M059J (cell line): ENCODE measurements at regions not wholly inside any gene's neighbourhood (a gene's known extent, or its start where the extent isn't known, plus 50 kb on each side); places are given as distances from the start of the nearest gene placed in this dataset.

Source experiments
- DNase-seq: peaks from one replicate; pipeline ENCODE4 v3.0.0-alpha.2; 2012; ENCODE audit warnings: low read depth

DNA sequence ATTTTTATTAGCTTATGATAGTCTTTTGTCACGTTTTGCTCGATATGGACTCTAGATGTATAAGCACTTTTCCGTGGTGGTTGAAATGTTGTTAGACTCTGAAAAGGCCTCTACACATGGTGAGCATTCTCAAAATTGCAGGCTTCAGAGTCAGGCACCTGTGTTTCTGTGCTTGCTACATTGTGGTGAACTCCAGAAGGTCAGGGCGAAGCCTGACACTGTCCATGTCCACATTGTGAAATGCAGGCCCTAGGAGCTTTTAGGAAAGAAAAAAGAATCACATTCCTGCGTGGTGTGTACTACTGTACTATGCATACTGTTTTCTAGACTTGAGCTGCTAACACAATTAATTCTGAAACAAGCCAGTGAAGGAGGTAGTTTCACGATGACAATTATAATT, 86.3 kb downstream of the HS3ST1 start:
- DNase-seq, result no peak

- no peak for DNase-seq
Measured at GRCh38 chr4:11341337-11342043, 87.2 kb downstream of the HS3ST1 start.

DNA sequence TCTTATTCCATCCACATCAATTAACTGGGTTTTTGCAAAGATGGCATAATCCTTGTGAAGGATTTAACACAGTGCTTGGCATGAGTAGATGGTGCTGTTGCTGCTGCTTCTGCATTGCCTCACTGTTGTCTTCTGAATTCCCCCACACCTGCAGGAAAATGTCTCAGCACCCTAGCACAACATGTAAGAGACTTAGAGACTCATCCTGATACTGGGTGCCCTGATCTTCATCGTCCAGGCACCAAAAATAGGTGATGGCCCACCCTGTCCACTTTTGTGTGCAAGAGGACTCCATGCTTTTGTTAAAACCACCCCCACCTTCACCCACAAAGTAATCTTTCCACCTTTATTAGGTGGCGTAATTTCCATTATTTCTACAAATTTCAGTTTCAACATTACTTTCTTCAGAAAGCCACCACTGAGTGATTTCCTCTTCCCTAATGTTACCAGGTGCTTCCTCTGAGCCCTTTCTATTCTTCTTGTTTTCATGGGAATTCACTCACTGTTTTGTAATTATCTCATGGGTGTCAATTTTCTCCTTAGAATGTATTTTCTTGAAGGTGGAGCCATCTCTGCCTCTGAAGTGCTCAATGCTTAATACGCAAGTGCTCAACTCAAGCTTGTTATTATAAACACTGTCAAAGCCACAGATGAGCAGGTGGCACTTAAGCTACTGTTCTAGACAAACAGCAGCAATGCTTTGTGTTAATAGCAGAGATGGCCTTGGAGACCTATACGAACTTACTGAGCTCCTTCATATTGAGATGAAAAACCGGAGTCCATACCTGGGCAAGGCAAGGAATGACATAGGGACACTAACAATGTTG, 89.5 kb downstream of the HS3ST1 start:
- no peak for DNase-seq

GRCh38 chr4:11337287-11337686, 91.4 kb downstream of the HS3ST1 start:
- DNase-seq, result no peak

DNA sequence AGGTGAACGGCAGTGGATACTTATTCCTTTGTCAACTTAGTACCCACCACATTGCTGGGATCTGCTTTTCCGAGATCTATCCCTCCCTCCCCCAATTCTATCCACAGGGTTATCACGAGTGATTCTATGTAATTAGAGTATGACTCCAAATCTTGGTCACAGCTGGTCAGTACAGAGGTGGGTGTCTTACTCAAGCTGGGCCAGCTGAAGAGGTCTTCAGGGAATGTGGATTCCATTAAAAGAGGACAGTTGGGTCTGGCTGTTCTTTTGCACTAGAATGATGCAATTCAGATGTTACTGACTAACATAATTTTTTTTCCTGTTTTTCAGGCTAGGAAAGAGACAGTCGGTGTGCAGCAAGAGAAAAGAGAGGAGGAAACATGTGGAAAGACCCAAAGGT, 92.3 kb downstream of the HS3ST1 start:
- DNase-seq, result no peak

DNA sequence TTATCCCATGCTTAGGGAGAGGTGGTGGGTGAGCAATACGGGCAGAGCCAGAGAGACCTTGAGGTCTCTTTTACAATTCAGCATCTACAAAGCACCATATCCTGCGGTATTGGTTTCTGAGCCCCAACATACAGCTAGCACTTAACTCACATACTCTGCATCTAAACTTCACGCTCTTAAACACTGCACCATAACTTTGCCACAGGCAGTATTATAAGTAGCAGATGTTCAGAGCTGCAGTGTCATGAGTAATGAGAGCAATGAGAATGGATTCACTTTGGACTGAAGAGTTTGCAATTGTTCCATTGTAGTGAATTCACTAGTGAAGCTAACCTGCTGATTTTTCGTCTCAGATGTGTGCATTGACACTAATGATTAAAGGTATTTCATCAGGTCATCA, 93.8 kb downstream of the HS3ST1 start:
- DNase-seq, result no peak

DNA sequence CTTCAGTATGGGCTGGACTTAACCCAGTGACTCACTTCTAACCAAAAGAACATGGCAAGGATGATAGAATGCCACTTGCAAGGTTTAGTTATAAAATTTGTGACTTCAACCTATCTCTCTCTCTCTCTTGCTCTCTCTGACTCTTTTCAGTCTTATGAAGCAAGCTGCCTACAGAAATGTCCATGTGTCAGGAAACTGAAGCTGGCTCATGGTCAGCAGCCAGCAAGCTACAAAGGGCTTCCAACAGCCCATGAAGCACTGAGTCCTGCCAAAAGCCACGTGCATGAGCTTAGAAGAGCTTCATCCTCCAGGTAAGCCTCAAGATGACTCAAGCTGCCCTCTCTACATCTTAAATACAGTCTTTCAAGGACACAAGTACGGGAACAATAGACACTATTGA, 100.3 kb downstream of the HS3ST1 start:
- no peak for DNase-seq

DNA sequence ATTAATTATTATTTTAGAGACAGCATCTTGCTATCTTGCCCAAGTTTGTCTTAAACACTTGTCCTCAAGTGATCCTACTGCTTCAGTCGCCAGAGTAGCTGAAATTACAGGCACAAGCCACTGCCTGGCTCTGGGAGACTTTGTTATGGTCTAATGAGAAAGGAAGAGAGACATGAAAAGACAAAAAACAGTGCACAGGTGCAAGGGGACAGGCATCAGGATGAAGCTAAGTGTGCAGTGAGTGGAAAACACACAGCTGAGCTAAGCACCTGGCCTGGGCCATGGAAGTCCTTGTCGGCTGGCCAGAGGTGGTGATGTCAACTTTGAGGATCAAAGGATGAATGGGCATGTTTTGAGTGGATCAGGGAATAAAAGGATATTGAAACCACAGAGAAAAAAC, 102.7 kb downstream of the HS3ST1 start:
- no peak for DNase-seq

GRCh38 chr4:11323771-11324170, 104.9 kb downstream of the HS3ST1 start:
- DNase-seq, result no peak

GRCh38 chr4:11313157-11313943, 115.3 kb downstream of the HS3ST1 start:
- DNase-seq, result peak; percentile 9

- peak; percentile 21 for DNase-seq
Measured at GRCh38 chr4:11312389-11312788, 116.3 kb downstream of the HS3ST1 start.

GRCh38 chr4:11301075-11301660, 127.5 kb downstream of the HS3ST1 start:
- DNase-seq, result no peak

DNA sequence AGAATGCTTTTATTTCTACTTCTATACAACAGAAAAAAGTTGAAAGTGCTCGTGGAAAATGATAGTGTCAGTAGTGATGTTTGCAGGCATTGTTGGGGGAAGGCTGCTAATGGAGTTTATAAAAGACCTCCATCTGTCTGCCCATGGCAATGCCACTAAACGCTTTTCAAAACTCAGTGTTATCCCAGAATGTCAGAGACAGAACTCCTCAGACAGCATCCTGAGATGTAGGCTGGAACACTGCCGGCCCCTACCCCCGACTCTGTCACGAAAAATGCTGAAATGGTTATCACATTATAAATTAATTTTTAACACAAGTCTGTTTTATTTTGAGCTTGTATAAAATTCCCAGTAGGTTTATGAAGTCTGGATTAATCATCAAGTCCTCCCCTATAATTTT, 128.9 kb downstream of the HS3ST1 start:
- no peak for DNase-seq

GRCh38 chr4:11299016-11299415, 129.7 kb downstream of the HS3ST1 start:
- DNase-seq, result no peak

DNA sequence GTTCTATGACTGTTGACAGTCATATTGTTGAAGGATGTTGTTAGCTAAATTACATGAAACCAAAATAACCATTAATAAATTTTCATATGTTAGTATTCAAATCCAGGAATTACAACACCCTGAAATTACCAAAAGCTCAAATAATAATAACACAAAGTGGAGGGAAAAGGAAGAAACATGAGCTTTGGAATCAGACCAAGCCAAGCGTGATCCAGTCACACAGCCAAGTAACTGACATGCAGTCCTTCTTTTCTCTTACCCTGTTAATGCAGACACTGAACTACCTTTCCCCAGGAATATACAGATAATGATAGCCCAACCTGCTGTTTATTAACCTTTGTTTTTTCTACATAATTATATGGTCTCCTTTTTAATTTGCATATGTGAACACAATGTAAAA, 130.2 kb downstream of the HS3ST1 start:
- no peak for DNase-seq

DNA sequence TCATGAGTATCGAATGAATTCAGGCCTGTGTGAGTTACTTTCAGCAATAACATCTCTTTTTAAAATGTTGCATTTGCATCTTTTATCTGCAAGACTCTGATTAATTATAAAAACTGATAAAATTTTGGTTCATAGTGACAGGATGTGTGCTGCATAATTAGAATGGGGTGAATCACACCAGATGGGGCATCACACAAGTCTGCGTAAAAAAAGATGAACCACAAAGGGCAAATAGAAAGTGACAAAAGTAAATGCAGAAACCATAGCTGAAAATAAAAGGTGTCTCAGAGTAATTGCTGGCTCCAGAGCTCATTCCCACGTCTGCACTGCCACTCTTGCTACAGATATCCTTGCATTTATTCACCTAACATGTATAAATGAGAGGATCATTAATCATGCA, 131.1 kb downstream of the HS3ST1 start:
- DNase-seq, result peak; percentile 3

GRCh38 chr4:11297201-11297600, 131.5 kb downstream of the HS3ST1 start:
- DNase-seq, result peak; percentile 53

- peak; percentile 4 for DNase-seq
Measured at GRCh38 chr4:11293866-11294265, 134.8 kb downstream of the HS3ST1 start.

DNA sequence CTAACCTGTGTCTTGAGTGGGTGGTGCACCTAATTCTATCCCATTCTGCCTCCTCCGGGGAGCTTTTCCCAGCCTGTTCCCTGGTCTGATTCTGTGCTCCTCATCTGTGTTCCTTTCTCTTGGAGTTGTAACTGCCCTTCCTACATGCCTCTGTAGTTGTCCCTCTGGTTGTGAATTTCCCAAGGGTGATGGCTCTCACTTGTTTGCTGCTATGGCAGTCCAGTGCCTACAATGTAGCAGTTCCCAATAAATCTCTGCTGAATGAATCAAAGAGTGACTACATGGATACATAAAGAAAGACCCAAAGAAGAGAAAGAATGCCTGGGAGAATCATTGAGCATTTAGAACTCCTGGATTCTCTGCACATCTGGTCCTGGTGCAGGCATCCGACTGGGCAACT, 141.6 kb downstream of the HS3ST1 start:
- no peak for DNase-seq

GRCh38 chr4:11286533-11286932, 142.2 kb downstream of the HS3ST1 start:
- no peak for DNase-seq

DNA sequence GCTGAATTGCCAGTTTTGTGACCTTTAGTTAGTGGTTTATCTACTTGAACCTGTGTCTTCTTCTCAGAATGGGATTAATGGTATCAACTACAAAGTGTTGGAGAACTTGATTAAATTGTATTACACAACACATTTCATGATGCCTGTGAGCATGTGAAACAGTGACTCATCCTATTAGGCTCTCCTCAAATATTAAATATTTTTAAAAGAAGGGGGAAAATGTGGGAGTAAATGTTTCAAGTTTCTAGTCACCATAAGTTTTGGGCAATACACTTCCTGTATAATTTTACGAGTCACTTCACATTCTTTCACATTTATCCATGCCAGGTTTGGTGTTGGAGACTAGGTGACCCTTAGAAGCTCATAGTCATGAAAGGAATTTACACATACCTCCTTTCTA, 147.0 kb downstream of the HS3ST1 start:
- DNase-seq, result peak; percentile 11

DNA sequence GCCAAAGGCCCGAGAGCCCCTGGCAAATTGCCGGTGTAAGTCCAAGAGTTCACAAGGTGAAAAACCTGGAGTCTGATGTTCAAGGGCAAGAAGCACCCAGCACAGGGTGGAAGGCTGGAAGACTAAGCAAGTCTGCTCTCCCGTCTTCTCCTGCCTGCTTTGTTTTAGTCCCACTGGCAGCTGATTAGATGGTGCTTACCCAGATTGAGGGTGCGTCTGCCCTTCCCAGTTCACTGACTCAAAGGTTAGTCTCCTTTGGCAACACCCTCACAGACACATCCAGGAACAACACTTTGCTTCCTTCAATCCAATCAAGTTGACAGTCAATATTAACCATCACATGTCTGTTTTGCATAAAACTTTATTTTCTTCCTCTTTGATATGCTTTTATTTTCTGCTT, 157.4 kb downstream of the HS3ST1 start:
- DNase-seq, result no peak
